Osteoblast (primary cell): ENCODE measurements at regions not wholly inside any gene's neighbourhood (a gene's known extent, or its start where the extent isn't known, plus 50 kb on each side); places are given as distances from the start of the nearest gene placed in this dataset.

Source experiments
- DNase-seq: peaks from one replicate; pipeline ENCODE4 v3.0.0; 2011; ENCODE audit warnings: low spot score, mixed read lengths; ENCODE audit not compliant: insufficient read length; ENCODE audit errors: missing footprints
- H2AFZ ChIP-seq: 2 replicates; pipeline ENCODE4 v1.6.0; 2011; ENCODE audit warnings: mild to moderate bottlenecking, low read length
- H3K27ac ChIP-seq: 2 replicates; pipeline ENCODE4 v1.5.1; 2011; ENCODE audit warnings: mild to moderate bottlenecking, low read depth, low read length, moderate library complexity
- H3K27me3 ChIP-seq: 2 replicates; pipeline ENCODE4 v1.6.0; 2012; ENCODE audit warnings: mild to moderate bottlenecking, control low read depth, inconsistent platforms, low read length, moderate library complexity; ENCODE audit not compliant: insufficient read depth
- H3K36me3 ChIP-seq: 2 replicates; pipeline ENCODE4 v1.5.1; 2011; ENCODE audit warnings: mild to moderate bottlenecking, low read length, control low read depth, moderate library complexity; ENCODE audit not compliant: insufficient read depth
- H3K4me1 ChIP-seq: 2 replicates; pipeline ENCODE4 v1.5.1; 2011; ENCODE audit warnings: mild to moderate bottlenecking, low read length, control low read depth, moderate library complexity; ENCODE audit not compliant: insufficient read depth
- H3K4me2 ChIP-seq: 2 replicates; pipeline ENCODE4 v1.6.0; 2011; ENCODE audit warnings: mild to moderate bottlenecking, low read length; ENCODE audit not compliant: insufficient read depth
- H3K4me3 ChIP-seq: fragments of 200-600 bp; sonication (generic); 3 replicates; pipeline ENCODE4 v1.5.1; 2012; ENCODE audit warnings: mild to moderate bottlenecking, low read length, inconsistent platforms; ENCODE audit not compliant: insufficient read depth
- H3K79me2 ChIP-seq: 2 replicates; pipeline ENCODE4 v1.6.0; 2012; ENCODE audit warnings: mild to moderate bottlenecking, low read length, control low read depth, inconsistent platforms; ENCODE audit not compliant: insufficient read depth
- H3K9me3 ChIP-seq: 2 replicates; pipeline ENCODE4 v1.5.1; 2011; ENCODE audit warnings: low read depth, low read length, control low read depth
- H4K20me1 ChIP-seq: 2 replicates; pipeline ENCODE4 v1.6.0; 2012; ENCODE audit warnings: mild to moderate bottlenecking, low read length, control low read depth; ENCODE audit not compliant: insufficient read depth
- CTCF ChIP-seq: IDR thresholded peaks from 2 replicates; pipeline ENCODE4 v1.5.1; 2011; ENCODE audit warnings: mild to moderate bottlenecking, low read depth, low read length, moderate library complexity; ENCODE audit errors: extremely low read depth

- H3K79me2 ChIP-seq, result no peaks in the 10 kb centered on the region
- H3K9me3 ChIP-seq, result peaks cover 3% of the 10 kb centered on the region
- no peaks in the 10 kb centered on the region for H3K27me3 ChIP-seq
- no peaks in the 10 kb centered on the region for H4K20me1 ChIP-seq
- no peak for TF ChIP-seq CTCF
- DNase-seq, result no peak
- H3K27ac ChIP-seq, result no peak overlapping the region
- H2AFZ ChIP-seq, result no peak overlapping the region
- no peaks in the 10 kb centered on the region for H3K36me3 ChIP-seq
- no peak overlapping the region for H3K4me3 ChIP-seq
- no peak overlapping the region for H3K4me2 ChIP-seq
- H3K4me1 ChIP-seq, result no peaks in the 10 kb centered on the region
Measured at GRCh38 chr21:19029816-19030215, 626.2 kb upstream of the TMPRSS15 start.

GRCh38 chr21:19031953-19032352 lies 628.4 kb upstream of the TMPRSS15 start:
- Histone ChIP-seq H4K20me1 (no peaks in the 10 kb centered on the region), H3K4me1 (no peaks in the 10 kb centered on the region), H3K27me3 (no peaks in the 10 kb centered on the region), H3K9me3 (peaks cover 3% of the 10 kb centered on the region), H3K79me2 (no peaks in the 10 kb centered on the region), H3K36me3 (no peaks in the 10 kb centered on the region), H3K4me2 (no peak overlapping the region), H2AFZ (no peak overlapping the region), H3K27ac (no peak overlapping the region), H3K4me3 (no peak overlapping the region)
- no peak for DNase-seq
- TF ChIP-seq CTCF, result no peak

GRCh38 chr21:19034041-19034440 lies 630.5 kb upstream of the TMPRSS15 start:
- no peak for DNase-seq
- H3K79me2 ChIP-seq, result no peaks in the 10 kb centered on the region
- H3K4me2 ChIP-seq, result no peak overlapping the region
- H3K27me3 ChIP-seq, result no peaks in the 10 kb centered on the region
- no peaks in the 10 kb centered on the region for H3K36me3 ChIP-seq
- TF ChIP-seq CTCF, result no peak
- H3K9me3 ChIP-seq, result peaks cover 3% of the 10 kb centered on the region
- H4K20me1 ChIP-seq, result no peaks in the 10 kb centered on the region
- no peak overlapping the region for H2AFZ ChIP-seq
- H3K4me1 ChIP-seq, result no peaks in the 10 kb centered on the region
- H3K4me3 ChIP-seq, result no peak overlapping the region
- no peak overlapping the region for H3K27ac ChIP-seq

- no peak overlapping the region for H3K4me2 ChIP-seq
- no peak overlapping the region for H3K4me3 ChIP-seq
- no peaks in the 10 kb centered on the region for H3K79me2 ChIP-seq
- TF ChIP-seq CTCF, result no peak
- H3K27ac ChIP-seq, result no peak overlapping the region
- H3K4me1 ChIP-seq, result no peaks in the 10 kb centered on the region
- H4K20me1 ChIP-seq, result no peaks in the 10 kb centered on the region
- peaks cover 3% of the 10 kb centered on the region for H3K9me3 ChIP-seq
- no peak overlapping the region for H2AFZ ChIP-seq
- H3K27me3 ChIP-seq, result no peaks in the 10 kb centered on the region
- DNase-seq, result no peak
- no peaks in the 10 kb centered on the region for H3K36me3 ChIP-seq
Measured at GRCh38 chr21:19034560-19034959, 631.0 kb upstream of the TMPRSS15 start.
